Right lobe of liver (tissue), 6 donors: ENCODE measurements at regions not wholly inside any gene's neighbourhood (a gene's known extent, or its start where the extent isn't known, plus 50 kb on each side); places are given as distances from the start of the nearest gene placed in this dataset.

Experiments used
- ATAC-seq, 4 donors: fragments of 200-7000 bp; cut with Tn5 transposase; one replicate each; pipeline ENCODE4 v1.9.1; 2020; ENCODE audit warnings: mild to moderate bottlenecking in 4 of 4, moderate library complexity in 4 of 4
- DNase-seq, 3 donors: peaks; one replicate each; pipeline ENCODE4 v3.0.0-alpha.2; 2020
- H3K27ac ChIP-seq, 3 donors: fragments of 200-600 bp; one replicate each; pipeline ENCODE4 v1.8.0; 2022
- H3K27me3 ChIP-seq, 2 donors: fragments of 200-600 bp; one replicate each; pipeline ENCODE4 v1.8.0; 2022
- H3K36me3 ChIP-seq, 4 donors: fragments of 200-600 bp; sonication (generic) in 1 of 4; one replicate each; pipeline versions ENCODE4 v1.5.1 to v1.8.0; 2017 to 2022; ENCODE audit warnings: control low read depth in 1 of 4
- H3K4me1 ChIP-seq, 4 donors: fragments of 200-600 bp; sonication (generic) in 1 of 4; one replicate each; pipeline versions ENCODE4 v1.5.1 to v1.8.0; 2017 to 2022; ENCODE audit warnings: control low read depth in 1 of 4
- H3K4me3 ChIP-seq, 3 donors: fragments of 200-600 bp; one replicate each; pipeline ENCODE4 v1.8.0; 2022
- H3K9me3 ChIP-seq, 4 donors: fragments of 200-600 bp; sonication (generic) in 1 of 4; one replicate each; pipeline versions ENCODE4 v1.5.1 to v1.8.0; 2017 to 2022; ENCODE audit warnings: control low read depth in 1 of 4
- POLR2A ChIP-seq: fragments of 450-650 bp; IDR thresholded peaks from one replicate; pipeline ENCODE4 v1.6.1; 2017; ENCODE audit warnings: antibody characterized with exemption, mild to moderate bottlenecking
- WGBS: methylation state at CpG from one replicate; pipeline ENCODE4 v1.1.6; 2018; ENCODE audit warnings: low coverage, low lambda C conversion rate; ENCODE audit not compliant: insufficient coverage; ENCODE audit errors: missing lambda C conversion rate; 5-methylcytosine and 5-hydroxymethylcytosine counted together
- intact Hi-C, 2 donors: fragments of 100-400 bp; cut with DNase I; formaldehyde crosslinking; loops; one replicate each; pipeline versions ENCODE4 v1.11.2 to v1.14.1; 2022
- TF ChIP-seq, protein P1 (sequence below), 4 donors: fragments of 200-600 bp in 3 of 4; fragments of 450-650 bp in 1 of 4; IDR thresholded peaks; one replicate each; pipeline versions ENCODE4 v1.5.1 to v1.8.0; 2016 to 2022; ENCODE audit warnings: antibody characterized with exemption in 4 of 4, mild to moderate bottlenecking in 2 of 4
- donor health status: DM: no; HTN: yes; CAD: no.
- donor health status: DM: no; HTN: no; CAD: no.
- donor health status: DM: no; HTN: no; CAD: no.
- donor health status: DM: no; HTN: yes; CAD: no.
- donor health status: DM: no; HTN: yes; CAD: no.

DNA sequence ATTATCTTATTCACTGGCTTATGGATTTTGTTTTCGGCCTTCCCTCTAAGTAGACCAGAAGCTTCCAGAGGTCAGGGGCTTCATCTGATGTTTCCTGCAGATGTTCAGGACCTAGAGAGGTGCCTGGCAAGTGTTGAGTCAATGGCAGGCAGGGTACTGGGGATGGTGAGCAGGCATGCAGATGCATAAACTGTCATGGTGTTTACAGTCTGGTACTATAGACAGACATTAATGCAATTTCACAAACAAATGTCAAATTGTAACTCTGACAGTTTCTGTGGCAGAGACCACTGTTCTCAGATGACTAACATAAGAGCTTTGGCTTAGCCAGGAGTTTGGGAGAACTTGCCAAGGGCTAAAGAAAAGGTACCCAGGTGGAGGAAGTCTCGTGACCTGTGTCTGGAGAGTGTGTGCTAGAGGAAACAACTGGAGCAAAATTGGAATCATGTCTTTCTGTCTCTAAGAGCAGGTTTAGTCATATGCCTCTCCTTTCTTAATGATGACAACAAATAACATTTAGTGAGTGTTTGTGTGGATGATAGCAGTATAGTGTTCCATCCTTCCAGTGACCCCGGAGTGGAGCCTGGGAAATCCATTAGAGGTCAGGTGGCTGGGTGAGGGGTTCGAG is 53.7 kb upstream of the TRAK1 start:
- intact Hi-C loops: no loop called here
- peaks cover 0 to 50% (median 19%) of the 10 kb centered on the region in 4 donors for H3K4me1 ChIP-seq

GRCh38 chr3:42036483-42036823 is 54.7 kb upstream of the TRAK1 start:
- ATAC-seq (peak; percentile 6 to 74 (median 42)), DNase-seq (no peak)
- H3K4me1 ChIP-seq: peaks cover 0 to 58% (median 19%) of the 10 kb centered on the region in 4 donors
- peak overlapping the region; percentile 8 to 63 (median 30) for H3K27ac ChIP-seq
- intact Hi-C loops: no loop called here
- WGBS: 46% methylated on average over 2 of the region's 3 CpGs
- H3K4me3 ChIP-seq: no peak overlapping the region
- H3K36me3 ChIP-seq: no peaks in the 10 kb centered on the region
- TF ChIP-seq, protein P1, sequence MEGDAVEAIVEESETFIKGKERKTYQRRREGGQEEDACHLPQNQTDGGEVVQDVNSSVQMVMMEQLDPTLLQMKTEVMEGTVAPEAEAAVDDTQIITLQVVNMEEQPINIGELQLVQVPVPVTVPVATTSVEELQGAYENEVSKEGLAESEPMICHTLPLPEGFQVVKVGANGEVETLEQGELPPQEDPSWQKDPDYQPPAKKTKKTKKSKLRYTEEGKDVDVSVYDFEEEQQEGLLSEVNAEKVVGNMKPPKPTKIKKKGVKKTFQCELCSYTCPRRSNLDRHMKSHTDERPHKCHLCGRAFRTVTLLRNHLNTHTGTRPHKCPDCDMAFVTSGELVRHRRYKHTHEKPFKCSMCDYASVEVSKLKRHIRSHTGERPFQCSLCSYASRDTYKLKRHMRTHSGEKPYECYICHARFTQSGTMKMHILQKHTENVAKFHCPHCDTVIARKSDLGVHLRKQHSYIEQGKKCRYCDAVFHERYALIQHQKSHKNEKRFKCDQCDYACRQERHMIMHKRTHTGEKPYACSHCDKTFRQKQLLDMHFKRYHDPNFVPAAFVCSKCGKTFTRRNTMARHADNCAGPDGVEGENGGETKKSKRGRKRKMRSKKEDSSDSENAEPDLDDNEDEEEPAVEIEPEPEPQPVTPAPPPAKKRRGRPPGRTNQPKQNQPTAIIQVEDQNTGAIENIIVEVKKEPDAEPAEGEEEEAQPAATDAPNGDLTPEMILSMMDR (IDR thresholded peaks at IDR 0.05): no peak
- TF ChIP-seq POLR2A: no peak
- H3K9me3 ChIP-seq: no peaks in the 10 kb centered on the region
- H3K27me3 ChIP-seq: no peaks in the 10 kb centered on the region

More for the DNA sequence above, 53.7 kb upstream of the TRAK1 start:
- DNase-seq: no peak
- TF ChIP-seq, protein P1 (IDR thresholded peaks at IDR 0.05): no peak
- no peak for TF ChIP-seq POLR2A
- no peak for ATAC-seq
- no peaks in the 10 kb centered on the region for H3K9me3 ChIP-seq
- 97% methylated on average over 3 of the region's 4 CpGs for WGBS
- H3K36me3 ChIP-seq: no peaks in the 10 kb centered on the region
- H3K27me3 ChIP-seq: no peaks in the 10 kb centered on the region
- peak overlapping the region in 1 of 3 donors; percentile 63 for H3K27ac ChIP-seq
- no peak overlapping the region for H3K4me3 ChIP-seq

- ATAC-seq (peak; percentile 65 to 85 (median 80)), DNase-seq (peak; percentile 50 to 91 (median 88))
- H3K9me3 ChIP-seq: no peaks in the 10 kb centered on the region
- H3K27ac ChIP-seq: peak overlapping the region; percentile 8 to 63 (median 30)
- no peak overlapping the region for H3K4me3 ChIP-seq
- WGBS: 12% methylated on average over 4 of the region's 4 CpGs
- TF ChIP-seq POLR2A: no peak
- TF ChIP-seq, protein P1 (IDR thresholded peaks at IDR 0.05): no peak
- peaks cover 0 to 63% (median 19%) of the 10 kb centered on the region in 4 donors for H3K4me1 ChIP-seq
- no peaks in the 10 kb centered on the region for H3K27me3 ChIP-seq
- H3K36me3 ChIP-seq: no peaks in the 10 kb centered on the region
- intact Hi-C loops: no loop called here
These were observed 55.2 kb upstream of the TRAK1 start for GRCh38 chr3:42035816-42036482.

DNA sequence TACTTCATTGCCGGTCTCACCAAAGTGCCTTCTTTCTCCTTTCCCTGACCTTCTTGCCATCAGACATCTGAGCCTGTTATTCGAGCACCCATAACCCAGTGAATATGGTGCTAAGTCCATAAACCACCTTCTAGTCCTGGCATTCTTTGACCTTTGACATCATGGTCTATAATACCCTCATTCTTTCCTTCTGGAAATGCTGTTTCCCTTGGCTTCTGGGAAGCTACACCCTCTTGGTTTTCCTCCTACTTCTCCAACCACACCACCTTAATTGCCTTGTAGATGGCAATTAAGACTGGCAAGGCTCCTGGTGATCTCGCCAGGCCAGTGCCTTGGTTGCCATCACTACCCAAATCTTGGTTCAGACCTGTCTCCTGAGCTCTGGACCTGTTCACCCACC is 56.1 kb upstream of the TRAK1 start:
- Histone ChIP-seq H3K27me3 (no peaks in the 10 kb centered on the region), H3K4me3 (no peak overlapping the region), H3K4me1 (peaks cover 0 to 69% (median 19%) of the 10 kb centered on the region in 4 donors), H3K27ac (peak overlapping the region in 1 of 3 donors; percentile 63), H3K9me3 (no peaks in the 10 kb centered on the region), H3K36me3 (no peaks in the 10 kb centered on the region)
- 88% methylated on average over 3 of the region's 3 CpGs for WGBS
- ATAC-seq: no peak
- no peak for DNase-seq
- intact Hi-C loops: no loop called here
- TF ChIP-seq, protein P1 (IDR thresholded peaks at IDR 0.05): no peak
- TF ChIP-seq POLR2A: no peak
